ENCODE measurements at regions not wholly inside any gene's neighbourhood (a gene's known extent, or its start where the extent isn't known, plus 50 kb on each side); places are given as distances from the start of the nearest gene placed in this dataset.
"Not testable (repeated sequence)": the region's sequence is repeated elsewhere in the genome, so short reads cannot be mapped to it uniquely, and the experiment has no call there.

DNA sequence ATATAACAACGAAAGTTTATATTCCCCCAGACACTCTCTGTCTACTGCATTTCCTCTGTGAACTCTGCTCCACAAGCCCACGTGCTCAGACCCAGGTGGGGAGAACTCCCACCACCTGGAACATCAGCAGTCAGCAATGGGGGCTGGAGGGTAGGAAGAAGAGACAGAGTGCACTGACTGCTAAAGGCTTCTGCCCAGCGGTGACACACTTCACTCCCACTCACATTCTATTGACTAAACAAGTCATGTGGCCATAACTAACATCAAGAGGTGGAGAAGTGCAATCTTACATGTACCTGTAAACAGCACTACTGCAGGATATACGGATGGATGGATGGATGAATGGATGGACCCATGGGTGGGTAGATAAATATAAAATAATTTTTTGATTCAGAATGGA lies 122.2 kb downstream of the MPP7 start:
- no peaks in the 10 kb centered on the region for H3K9me3 Mint-ChIP-seq
- H3K27me3 Mint-ChIP-seq (ENCODE audit: low read depth), result no peaks in the 10 kb centered on the region
- DNase-seq (no peak), ATAC-seq (replicated peaks in 1 of 2) (peak in 1 of 2 donors; percentile 27)
- no peaks in the 10 kb centered on the region for H3K36me3 Mint-ChIP-seq (ENCODE audit: insufficient read depth in 2 of 2)
- peaks cover 38% of the 10 kb centered on the region for H3K4me1 Mint-ChIP-seq (ENCODE audit: low read depth)
- H3K4me3 Mint-ChIP-seq, result no peak overlapping the region
- H3K27ac Mint-ChIP-seq, result no peak overlapping the region

DNA sequence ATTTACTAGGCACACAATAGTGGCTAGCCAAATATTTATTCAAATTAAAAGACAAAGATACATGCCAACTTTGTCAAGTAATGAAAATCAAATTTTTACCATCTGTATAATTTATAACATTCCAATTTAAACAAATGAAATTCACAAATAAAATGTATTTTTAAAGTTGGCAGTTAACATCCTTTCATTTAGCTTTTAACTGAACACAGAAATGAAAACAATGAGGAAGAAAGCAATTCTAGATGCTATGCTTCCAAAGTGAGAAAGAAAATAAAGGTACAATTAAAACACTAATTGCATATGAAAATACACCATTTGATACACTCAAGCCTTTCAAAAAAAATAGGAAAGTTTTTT lies 123.1 kb downstream of the MPP7 start:
- DNase-seq, result no peak
- ATAC-seq (replicated peaks in 1 of 2), result no peak
- no peak overlapping the region for H3K27ac Mint-ChIP-seq
- H3K9me3 Mint-ChIP-seq, result no peaks in the 10 kb centered on the region
- peak overlapping the region in 1 of 2 donors; percentile 92 for H3K4me3 Mint-ChIP-seq
- H3K4me1 Mint-ChIP-seq (ENCODE audit: low read depth), result peaks cover 41% of the 10 kb centered on the region
- no peaks in the 10 kb centered on the region for H3K27me3 Mint-ChIP-seq (ENCODE audit: low read depth)
- no peaks in the 10 kb centered on the region for H3K36me3 Mint-ChIP-seq (ENCODE audit: insufficient read depth in 2 of 2)

DNA sequence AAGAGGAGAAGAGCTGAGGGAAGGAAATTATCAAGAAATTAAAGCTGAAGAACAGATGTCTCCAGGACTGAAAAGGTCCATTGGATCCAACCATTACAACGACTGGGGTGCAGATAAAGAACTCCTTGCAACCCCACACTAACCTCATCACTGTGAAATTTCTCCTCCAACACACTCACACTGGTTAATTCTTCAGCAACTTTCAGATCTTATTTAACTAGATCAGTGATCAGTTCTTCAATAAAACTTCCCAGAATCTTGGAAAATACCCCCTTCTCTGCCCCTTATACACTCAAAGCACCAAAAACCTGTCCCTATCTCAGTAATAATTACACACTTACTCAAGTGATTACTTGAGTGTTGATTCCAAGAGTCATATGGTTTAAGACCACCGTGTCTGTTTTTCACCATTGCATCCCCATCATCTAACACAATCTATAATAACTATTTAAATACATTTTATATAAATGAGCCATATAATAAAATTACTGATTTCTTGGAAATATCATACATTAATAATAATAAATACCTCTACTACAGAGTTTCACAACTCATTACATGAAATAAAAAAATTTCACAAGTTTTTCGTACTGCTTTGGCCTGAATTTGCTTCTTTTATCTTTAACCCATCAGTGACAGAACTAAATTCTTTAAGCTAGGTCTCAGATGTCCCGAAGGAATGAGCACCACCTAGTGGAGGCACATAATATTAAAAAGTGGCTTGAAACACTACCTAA lies 123.7 kb downstream of the MPP7 start:
- peaks cover 41% of the 10 kb centered on the region for H3K4me1 Mint-ChIP-seq (ENCODE audit: low read depth)
- DNase-seq (peak; percentile 50 to 60), ATAC-seq (replicated peaks in 1 of 2) (peak; percentile 41 to 51)
- H3K36me3 Mint-ChIP-seq (ENCODE audit: insufficient read depth in 2 of 2), result no peaks in the 10 kb centered on the region
- no peaks in the 10 kb centered on the region for H3K27me3 Mint-ChIP-seq (ENCODE audit: low read depth)
- peak overlapping the region; percentile 84 to 92 for H3K4me3 Mint-ChIP-seq
- H3K9me3 Mint-ChIP-seq, result no peaks in the 10 kb centered on the region
- peak overlapping the region; percentile 97 for H3K27ac Mint-ChIP-seq

DNA sequence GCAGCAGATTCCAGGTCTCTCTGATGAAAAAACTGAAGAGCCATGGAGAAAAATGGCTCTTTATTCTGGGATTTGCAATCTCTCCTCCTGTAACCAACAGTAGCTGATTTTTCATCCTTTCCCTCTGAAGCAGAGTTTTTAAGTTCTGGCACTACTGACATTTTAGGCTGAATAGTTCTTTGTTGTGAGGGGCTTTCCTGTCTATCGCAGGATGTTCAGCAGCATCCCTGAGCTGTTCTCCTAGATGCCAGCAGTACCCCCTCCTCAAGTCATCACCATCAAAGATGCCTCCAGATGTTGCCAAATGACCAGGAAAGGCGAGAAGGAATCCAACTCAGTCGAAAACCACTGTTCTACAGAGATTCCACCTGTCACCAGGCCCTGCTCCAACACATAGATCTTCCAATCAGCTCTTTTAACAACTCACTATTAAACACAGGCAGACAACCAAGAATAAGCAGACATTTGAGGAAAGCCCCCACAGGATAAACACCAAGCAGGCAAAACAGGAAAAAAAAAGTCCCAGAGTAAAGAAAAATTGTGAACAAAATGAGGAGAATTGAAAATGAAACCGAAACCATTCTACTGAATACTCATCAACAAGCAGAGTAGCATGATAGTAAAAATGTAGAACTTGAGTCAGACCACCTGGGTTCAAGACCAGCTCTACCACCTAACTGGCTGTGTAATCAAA lies 124.8 kb downstream of the MPP7 start:
- peak overlapping the region; percentile 97 for H3K27ac Mint-ChIP-seq
- no peaks in the 10 kb centered on the region for H3K9me3 Mint-ChIP-seq
- ATAC-seq (replicated peaks in 1 of 2) (peak; percentile 88 to 93), DNase-seq (peak; percentile 19 to 30)
- H3K4me1 Mint-ChIP-seq (ENCODE audit: low read depth), result peaks cover 41% of the 10 kb centered on the region
- no peaks in the 10 kb centered on the region for H3K36me3 Mint-ChIP-seq (ENCODE audit: insufficient read depth in 2 of 2)
- peak overlapping the region; percentile 84 to 92 for H3K4me3 Mint-ChIP-seq
- H3K27me3 Mint-ChIP-seq (ENCODE audit: low read depth), result no peaks in the 10 kb centered on the region

DNA sequence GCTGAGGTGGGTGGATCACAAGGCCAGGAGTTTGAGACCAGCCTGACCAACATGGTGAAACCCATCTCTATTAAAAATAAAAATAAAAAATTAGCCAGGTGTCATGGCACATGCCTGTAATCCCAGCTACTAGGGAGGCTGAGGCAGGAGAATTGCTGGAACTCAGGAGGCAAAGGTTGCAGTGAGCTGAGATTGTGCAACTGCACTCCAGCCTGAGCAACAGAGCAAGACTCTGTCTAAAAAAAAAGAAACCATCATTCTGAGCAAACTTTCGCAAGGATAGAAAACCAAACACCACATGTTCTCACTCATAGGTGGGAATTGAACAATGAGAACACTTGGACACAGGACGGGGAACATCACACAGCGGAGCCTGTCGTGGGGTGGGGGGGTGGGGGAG lies 126.4 kb downstream of the MPP7 start:
- not testable (repeated sequence) for H3K4me3 Mint-ChIP-seq; H3K27me3 Mint-ChIP-seq (ENCODE audit: low read depth); H3K9me3 Mint-ChIP-seq; DNase-seq; H3K36me3 Mint-ChIP-seq (ENCODE audit: insufficient read depth in 2 of 2); ATAC-seq (replicated peaks in 1 of 2); H3K27ac Mint-ChIP-seq
- peaks cover 41% of the 10 kb centered on the region for H3K4me1 Mint-ChIP-seq (ENCODE audit: low read depth)

DNA sequence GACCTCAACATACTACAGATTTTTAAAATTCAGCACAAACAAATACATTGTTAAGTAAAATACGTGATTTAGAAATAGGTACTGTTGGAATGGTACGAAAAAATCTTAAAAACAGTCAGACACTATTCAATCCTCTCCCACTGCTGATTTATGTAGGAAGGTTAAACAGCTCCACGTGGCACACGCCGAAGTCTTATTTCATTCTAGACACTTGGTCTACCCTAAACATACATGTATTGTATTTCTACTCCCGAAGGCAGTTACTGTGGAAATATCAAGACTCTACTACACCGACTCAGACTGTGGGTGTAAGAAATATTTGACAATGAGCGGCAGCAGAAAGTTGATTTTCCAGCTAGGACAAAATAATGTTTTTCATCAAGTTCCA lies 130.6 kb downstream of the MPP7 start:
- ATAC-seq (replicated peaks in 1 of 2) (no peak), DNase-seq (no peak)
- Mint-ChIP-seq H3K36me3 (ENCODE audit: insufficient read depth in 2 of 2) (no peaks in the 10 kb centered on the region), H3K4me1 (ENCODE audit: low read depth) (peaks cover 24% of the 10 kb centered on the region), H3K9me3 (no peaks in the 10 kb centered on the region), H3K27me3 (ENCODE audit: low read depth) (no peaks in the 10 kb centered on the region), H3K4me3 (no peak overlapping the region), H3K27ac (no peak overlapping the region)

DNA sequence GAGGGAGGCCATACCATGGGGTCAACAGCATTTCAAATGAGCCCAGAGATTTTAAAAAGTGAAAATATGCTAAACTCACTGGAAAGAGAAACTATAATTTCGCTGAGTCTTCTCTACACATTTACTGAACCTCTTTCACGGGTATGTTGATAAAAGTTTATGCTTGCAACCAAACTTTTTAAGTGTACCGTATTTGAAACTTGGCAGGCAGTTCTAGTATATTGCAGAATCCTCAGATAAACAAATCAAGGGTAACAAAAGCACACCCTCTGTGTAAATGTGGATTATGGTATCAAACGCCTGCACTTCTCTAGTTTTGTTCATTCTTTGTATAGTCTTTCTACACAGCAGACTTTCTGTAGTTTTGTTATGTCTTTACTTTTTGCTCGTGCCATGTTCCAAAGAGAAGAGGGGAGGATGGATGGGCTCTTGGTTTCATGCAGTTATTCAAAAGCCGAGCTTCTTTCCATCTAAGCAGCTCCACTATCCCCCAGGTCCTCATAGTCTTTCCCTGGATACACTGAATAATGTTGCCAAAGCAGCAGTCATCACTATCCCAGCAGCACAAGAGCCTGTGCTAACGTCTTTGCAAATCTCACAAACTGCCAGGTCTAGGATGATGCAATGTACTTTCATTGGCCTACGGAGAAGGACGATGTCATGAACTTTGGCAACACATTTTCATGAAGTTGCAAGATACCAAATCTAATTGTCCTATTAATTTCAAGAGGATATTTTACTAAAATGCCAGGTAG lies 131.2 kb downstream of the MPP7 start:
- peaks cover 24% of the 10 kb centered on the region for H3K4me1 Mint-ChIP-seq (ENCODE audit: low read depth)

DNA sequence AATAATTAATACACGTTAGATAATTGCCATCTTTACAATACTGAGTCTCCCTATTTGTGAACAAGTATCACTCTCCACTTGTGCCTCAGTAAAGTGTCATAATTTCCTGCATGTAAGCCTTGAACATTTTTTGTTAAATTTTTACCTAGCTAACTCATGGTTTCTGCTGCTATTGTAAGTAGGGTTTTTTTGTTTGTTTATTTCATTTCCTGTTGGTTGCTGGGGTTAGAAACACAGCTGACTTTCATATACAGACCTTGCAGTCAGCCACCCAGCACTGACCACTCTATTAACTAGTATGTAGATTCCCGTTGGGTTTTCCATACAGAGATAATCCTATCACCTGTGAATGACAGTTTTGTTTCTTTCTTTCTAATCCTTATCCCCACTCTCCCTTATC lies 133.3 kb downstream of the MPP7 start:
- ATAC-seq (replicated peaks in 1 of 2) (no peak), DNase-seq (no peak)
- Mint-ChIP-seq H3K27ac (no peak overlapping the region), H3K4me3 (no peak overlapping the region), H3K9me3 (no peaks in the 10 kb centered on the region), H3K27me3 (ENCODE audit: low read depth) (no peaks in the 10 kb centered on the region), H3K36me3 (ENCODE audit: insufficient read depth in 2 of 2) (no peaks in the 10 kb centered on the region), H3K4me1 (ENCODE audit: low read depth) (peaks cover 11% of the 10 kb centered on the region)

More for the DNA sequence above, 131.2 kb downstream of the MPP7 start:
- no peaks in the 10 kb centered on the region for H3K36me3 Mint-ChIP-seq (ENCODE audit: insufficient read depth in 2 of 2)
- H3K27me3 Mint-ChIP-seq (ENCODE audit: low read depth), result no peaks in the 10 kb centered on the region
- DNase-seq (no peak), ATAC-seq (replicated peaks in 1 of 2) (no peak)
- no peak overlapping the region for H3K27ac Mint-ChIP-seq
- no peaks in the 10 kb centered on the region for H3K9me3 Mint-ChIP-seq
- no peak overlapping the region for H3K4me3 Mint-ChIP-seq

DNA sequence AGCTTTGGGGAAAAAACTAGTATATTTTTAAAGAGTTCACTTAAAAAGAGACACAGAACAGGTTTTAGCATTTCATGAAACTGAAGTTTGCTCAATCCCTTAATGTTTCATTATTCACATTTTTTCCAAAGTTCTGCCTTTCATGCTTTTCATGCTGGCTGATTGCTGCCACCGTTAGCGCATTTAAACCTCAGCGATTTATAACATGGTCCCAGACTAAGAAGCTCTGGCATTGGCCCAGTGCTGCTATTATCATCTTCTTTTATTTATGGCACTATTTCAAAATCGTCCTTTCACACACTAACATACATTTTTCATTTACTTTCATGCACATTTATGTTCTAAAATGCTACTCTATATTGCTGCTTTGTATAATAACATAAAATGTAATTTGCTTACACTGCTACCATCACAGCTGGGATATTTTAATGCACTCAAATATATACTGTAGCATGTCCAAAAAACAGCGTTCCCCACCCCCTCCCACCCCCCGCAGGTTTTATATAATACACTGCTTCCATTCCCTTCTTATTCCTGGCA lies 141.9 kb downstream of the MPP7 start:
- Mint-ChIP-seq H3K9me3 (peaks cover 1 to 4% of the 10 kb centered on the region in 2 donors), H3K4me3 (no peak overlapping the region), H3K27ac (no peak overlapping the region), H3K27me3 (ENCODE audit: low read depth) (no peaks in the 10 kb centered on the region), H3K4me1 (ENCODE audit: low read depth) (peaks cover 17% of the 10 kb centered on the region), H3K36me3 (ENCODE audit: insufficient read depth in 2 of 2) (peaks cover 4% of the 10 kb centered on the region in 2 donors)
- ATAC-seq (replicated peaks in 1 of 2), result no peak
- no peak for DNase-seq

DNA sequence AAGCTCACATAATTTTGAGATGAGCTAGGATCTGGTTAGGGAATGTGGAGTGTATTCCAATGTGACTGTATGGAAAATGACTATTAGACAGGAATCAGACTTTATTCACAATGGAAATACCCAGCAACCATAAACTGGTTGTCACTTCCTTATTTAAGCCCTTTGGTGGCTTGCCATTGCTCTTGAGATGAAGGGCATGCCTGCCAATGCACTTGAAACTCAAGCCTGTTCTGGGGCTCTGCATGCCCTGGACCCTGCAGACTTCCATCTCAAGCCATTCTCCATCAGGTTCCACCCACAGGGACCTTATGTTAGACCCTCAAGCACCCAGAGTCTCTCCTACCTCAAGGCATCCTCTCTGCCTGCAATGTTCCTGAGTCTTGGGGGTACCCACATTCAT lies 145.5 kb downstream of the MPP7 start:
- no peak overlapping the region for H3K27ac Mint-ChIP-seq
- DNase-seq (no peak), ATAC-seq (replicated peaks in 1 of 2) (no peak)
- H3K4me3 Mint-ChIP-seq, result no peak overlapping the region
- no peaks in the 10 kb centered on the region for H3K9me3 Mint-ChIP-seq
- H3K27me3 Mint-ChIP-seq (ENCODE audit: low read depth), result no peaks in the 10 kb centered on the region
- H3K4me1 Mint-ChIP-seq (ENCODE audit: low read depth), result peaks cover 11% of the 10 kb centered on the region
- peaks cover 2 to 4% of the 10 kb centered on the region in 2 donors for H3K36me3 Mint-ChIP-seq (ENCODE audit: insufficient read depth in 2 of 2)

DNA sequence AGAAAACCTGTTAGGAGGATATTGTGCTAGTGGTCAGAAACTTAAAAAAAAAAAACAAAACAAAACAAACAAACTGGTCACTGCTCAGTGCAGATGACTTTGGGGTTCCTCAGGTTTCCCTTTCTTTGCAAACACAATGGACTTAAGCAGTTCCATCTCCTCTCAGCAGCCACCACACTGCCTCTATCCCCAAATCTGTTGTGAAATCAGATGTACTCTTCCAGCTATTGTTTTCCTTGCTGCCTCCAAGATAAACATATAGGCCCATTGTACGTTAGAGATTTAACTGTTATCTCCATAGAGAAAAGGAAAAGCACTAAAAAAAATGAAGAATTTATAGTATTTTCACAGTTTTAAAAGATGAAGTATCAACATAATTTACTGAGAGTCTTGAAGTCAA lies 147.1 kb downstream of the MPP7 start:
- no peak for ATAC-seq (replicated peaks in 1 of 2)
- Mint-ChIP-seq H3K4me3 (no peak overlapping the region), H3K27ac (no peak overlapping the region), H3K27me3 (ENCODE audit: low read depth) (no peaks in the 10 kb centered on the region), H3K9me3 (no peaks in the 10 kb centered on the region), H3K4me1 (ENCODE audit: low read depth) (peaks cover 11% of the 10 kb centered on the region), H3K36me3 (ENCODE audit: insufficient read depth in 2 of 2) (peaks cover 2 to 4% of the 10 kb centered on the region in 2 donors)
- no peak for DNase-seq

DNA sequence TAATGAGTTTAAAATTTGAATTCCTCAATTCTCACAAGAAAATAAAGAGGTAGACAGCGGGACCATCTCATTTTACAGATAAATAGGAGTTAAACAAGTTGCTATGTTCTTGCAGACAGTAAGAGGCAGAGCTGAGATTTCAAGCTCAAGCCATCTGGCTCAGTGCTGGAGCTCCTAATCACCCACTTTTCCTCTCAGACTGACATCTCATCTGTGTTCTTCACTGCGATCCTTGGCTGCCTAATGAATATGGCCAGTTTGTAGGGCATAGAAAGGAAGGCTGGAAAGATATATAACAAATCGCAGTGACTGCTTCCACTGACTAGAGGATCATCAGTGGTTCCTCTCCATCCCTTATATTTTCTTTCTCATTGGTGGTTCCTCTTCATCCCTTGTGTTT lies 151.2 kb downstream of the MPP7 start:
- Mint-ChIP-seq H3K36me3 (ENCODE audit: insufficient read depth in 2 of 2) (peaks cover 0 to 2% of the 10 kb centered on the region in 2 donors), H3K4me3 (no peak overlapping the region), H3K9me3 (no peaks in the 10 kb centered on the region), H3K27ac (no peak overlapping the region), H3K27me3 (ENCODE audit: low read depth) (no peaks in the 10 kb centered on the region), H3K4me1 (ENCODE audit: low read depth) (peaks cover 6% of the 10 kb centered on the region)
- ATAC-seq (replicated peaks in 1 of 2) (no peak), DNase-seq (no peak)

DNA sequence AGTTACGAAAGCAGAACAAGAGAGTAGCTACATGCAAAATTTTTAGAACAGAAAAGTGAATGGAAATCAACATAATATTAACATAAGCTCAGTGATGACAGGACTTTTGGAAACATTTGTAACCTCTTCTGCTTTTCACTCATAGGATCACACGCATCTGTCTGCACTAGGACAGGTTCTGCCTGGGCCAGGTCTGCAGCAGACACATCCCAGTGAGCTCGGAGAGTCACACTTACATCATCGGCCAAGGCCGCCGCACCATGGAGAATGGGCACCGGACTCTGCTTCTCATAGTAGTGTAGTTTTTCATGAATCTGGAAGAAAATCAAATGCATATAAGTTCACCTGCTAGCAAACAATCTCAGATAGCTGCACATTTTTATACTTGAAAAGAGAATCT lies 150.9 kb upstream of the ODAD2 start:
- H3K4me1 Mint-ChIP-seq (ENCODE audit: low read depth), result no peaks in the 10 kb centered on the region
- H3K4me3 Mint-ChIP-seq, result no peak overlapping the region
- ATAC-seq (replicated peaks in 1 of 2), result no peak

More for the DNA sequence above, 150.9 kb upstream of the ODAD2 start:
- no peak overlapping the region for H3K27ac Mint-ChIP-seq
- H3K9me3 Mint-ChIP-seq, result no peaks in the 10 kb centered on the region
- H3K36me3 Mint-ChIP-seq (ENCODE audit: insufficient read depth in 2 of 2), result peaks cover 0 to 4% of the 10 kb centered on the region in 2 donors
- no peak for DNase-seq
- H3K27me3 Mint-ChIP-seq (ENCODE audit: low read depth), result no peaks in the 10 kb centered on the region
